Right lobe of liver (tissue), 4 donors: ENCODE measurements at regions not wholly inside any gene's neighbourhood (a gene's known extent, or its start where the extent isn't known, plus 50 kb on each side); places are given as distances from the start of the nearest gene placed in this dataset.

Experiments used
- POLR2A ChIP-seq: fragments of 450-650 bp; IDR thresholded peaks from one replicate; pipeline ENCODE4 v1.6.1; 2017; ENCODE audit warnings: antibody characterized with exemption, mild to moderate bottlenecking
- TF ChIP-seq, protein P1 (sequence below), 4 donors: fragments of 200-600 bp in 3 of 4; fragments of 450-650 bp in 1 of 4; IDR thresholded peaks; one replicate each; pipeline versions ENCODE4 v1.5.1 to v1.8.0; 2016 to 2022; ENCODE audit warnings: antibody characterized with exemption in 4 of 4, mild to moderate bottlenecking in 2 of 4
- donor health status: DM: no; HTN: no; CAD: no.
- donor health status: DM: no; HTN: no; CAD: no.
- donor health status: DM: no; HTN: yes; CAD: no.

GRCh38 chr20:1720226-1720625 lies 62.6 kb upstream of the SIRPG start:
- TF ChIP-seq POLR2A = no peak
- TF ChIP-seq, protein P1, sequence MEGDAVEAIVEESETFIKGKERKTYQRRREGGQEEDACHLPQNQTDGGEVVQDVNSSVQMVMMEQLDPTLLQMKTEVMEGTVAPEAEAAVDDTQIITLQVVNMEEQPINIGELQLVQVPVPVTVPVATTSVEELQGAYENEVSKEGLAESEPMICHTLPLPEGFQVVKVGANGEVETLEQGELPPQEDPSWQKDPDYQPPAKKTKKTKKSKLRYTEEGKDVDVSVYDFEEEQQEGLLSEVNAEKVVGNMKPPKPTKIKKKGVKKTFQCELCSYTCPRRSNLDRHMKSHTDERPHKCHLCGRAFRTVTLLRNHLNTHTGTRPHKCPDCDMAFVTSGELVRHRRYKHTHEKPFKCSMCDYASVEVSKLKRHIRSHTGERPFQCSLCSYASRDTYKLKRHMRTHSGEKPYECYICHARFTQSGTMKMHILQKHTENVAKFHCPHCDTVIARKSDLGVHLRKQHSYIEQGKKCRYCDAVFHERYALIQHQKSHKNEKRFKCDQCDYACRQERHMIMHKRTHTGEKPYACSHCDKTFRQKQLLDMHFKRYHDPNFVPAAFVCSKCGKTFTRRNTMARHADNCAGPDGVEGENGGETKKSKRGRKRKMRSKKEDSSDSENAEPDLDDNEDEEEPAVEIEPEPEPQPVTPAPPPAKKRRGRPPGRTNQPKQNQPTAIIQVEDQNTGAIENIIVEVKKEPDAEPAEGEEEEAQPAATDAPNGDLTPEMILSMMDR (IDR thresholded peaks at IDR 0.05) = no peak
